ENCODE measurements at regions not wholly inside any gene's neighbourhood (a gene's known extent, or its start where the extent isn't known, plus 50 kb on each side); places are given as distances from the start of the nearest gene placed in this dataset.
A peak's percentile ranks its signal among the peaks of the same experiment; 100 is the strongest.

- H3K4me3 ChIP-seq (ENCODE audit: low read depth, low read length), result no peak overlapping the region
- no peak for DNase-seq (ENCODE audit: low read depth)
- TF ChIP-seq CTCF (IDR thresholded peaks at IDR 0.05; ENCODE audit: insufficient read depth, low read depth, low read length, missing control alignments), result no peak
Observed at GRCh38 chr11:110019675-110020074, 73.5 kb upstream of the ZC3H12C start.

- TF ChIP-seq CTCF (IDR thresholded peaks at IDR 0.05; ENCODE audit: insufficient read depth, low read depth, low read length, missing control alignments), result no peak
- DNase-seq (ENCODE audit: low read depth), result peak; percentile 24
Observed at GRCh38 chr11:110022548-110022947, 70.6 kb upstream of the ZC3H12C start.

GRCh38 chr11:110023711-110024110, 69.5 kb upstream of the ZC3H12C start:
- no peak for DNase-seq (ENCODE audit: low read depth)
- TF ChIP-seq CTCF (IDR thresholded peaks at IDR 0.05; ENCODE audit: insufficient read depth, low read depth, low read length, missing control alignments), result no peak
- no peak overlapping the region for H3K4me3 ChIP-seq (ENCODE audit: low read depth, low read length)

More at GRCh38 chr11:110022548-110022947, 70.6 kb upstream of the ZC3H12C start:
- no peak overlapping the region for H3K4me3 ChIP-seq (ENCODE audit: low read depth, low read length)

- TF ChIP-seq CTCF (IDR thresholded peaks at IDR 0.05; ENCODE audit: insufficient read depth, low read depth, low read length, missing control alignments), result no peak
- H3K4me3 ChIP-seq (ENCODE audit: low read depth, low read length), result no peak overlapping the region
- peak; percentile 92 for DNase-seq (ENCODE audit: low read depth)
Observed at GRCh38 chr11:110026858-110027626, 66.2 kb upstream of the ZC3H12C start.

- H3K4me3 ChIP-seq (ENCODE audit: low read depth, low read length), result no peak overlapping the region
- no peak for TF ChIP-seq CTCF (IDR thresholded peaks at IDR 0.05; ENCODE audit: insufficient read depth, low read depth, low read length, missing control alignments)
- peak; percentile 81 for DNase-seq (ENCODE audit: low read depth)
Observed at GRCh38 chr11:110027627-110028371, 65.4 kb upstream of the ZC3H12C start.

GRCh38 chr11:110028921-110029320, 64.3 kb upstream of the ZC3H12C start:
- H3K4me3 ChIP-seq (ENCODE audit: low read depth, low read length), result no peak overlapping the region
- peak; percentile 45 for DNase-seq (ENCODE audit: low read depth)
- no peak for TF ChIP-seq CTCF (IDR thresholded peaks at IDR 0.05; ENCODE audit: insufficient read depth, low read depth, low read length, missing control alignments)

All from GM12865 (cell line).